ENCODE measurements at regions not wholly inside any gene's neighbourhood (a gene's known extent, or its start where the extent isn't known, plus 50 kb on each side); places are given as distances from the start of the nearest gene placed in this dataset.

GRCh38 chr13:93116809-93117208 is 109.8 kb upstream of the GPC6 start:
- H3K4me3 ChIP-seq (ENCODE audit: low read depth in 1 of 3, low read length in 3 of 3) = no peak overlapping the region
- no peaks in the 10 kb centered on the region for H3K36me3 ChIP-seq (ENCODE audit: control insufficient read depth in 3 of 3, insufficient read depth in 2 of 3, low read depth in 1 of 3, low read length in 3 of 3)
- peaks cover 0 to 8% of the 10 kb centered on the region in 2 donors for H3K9me3 ChIP-seq (ENCODE audit: control insufficient read depth in 2 of 2, insufficient read depth in 1 of 2, low read depth in 1 of 2, low read length in 1 of 2)
- H3K27ac ChIP-seq (ENCODE audit: low read depth in 1 of 3, low read length in 2 of 3) = no peak overlapping the region
- H3K27me3 ChIP-seq (ENCODE audit: control insufficient read depth in 3 of 3, insufficient read depth in 3 of 3, low read length in 3 of 3) = no peaks in the 10 kb centered on the region
- WGBS, 3 donors = 18 to 63% (median 34%) methylated on average over 1 of the region's 1 CpG
- FAIRE-seq (no peak), DNase-seq (peak; percentile 2 to 27)
- H3K4me1 ChIP-seq (ENCODE audit: control insufficient read depth in 3 of 3, insufficient read depth in 2 of 3, low read depth in 1 of 3, low read length in 2 of 3) = no peaks in the 10 kb centered on the region

GRCh38 chr13:93118081-93118615 is 108.5 kb upstream of the GPC6 start:
- 5 to 33% (median 9%) methylated on average over 3 of the region's 3 CpGs for WGBS, 3 donors
- FAIRE-seq = no peak
- no peaks in the 10 kb centered on the region for H3K27me3 ChIP-seq (ENCODE audit: control insufficient read depth in 3 of 3, insufficient read depth in 3 of 3, low read length in 3 of 3)
- H3K27ac ChIP-seq (ENCODE audit: low read depth in 1 of 3, low read length in 2 of 3) = no peak overlapping the region
- H3K9me3 ChIP-seq (ENCODE audit: control insufficient read depth in 2 of 2, insufficient read depth in 1 of 2, low read depth in 1 of 2, low read length in 1 of 2) = peaks cover 0 to 8% of the 10 kb centered on the region in 2 donors
- H3K4me1 ChIP-seq (ENCODE audit: control insufficient read depth in 3 of 3, insufficient read depth in 2 of 3, low read depth in 1 of 3, low read length in 2 of 3) = no peaks in the 10 kb centered on the region
- no peak for DNase-seq
- H3K36me3 ChIP-seq (ENCODE audit: control insufficient read depth in 3 of 3, insufficient read depth in 2 of 3, low read depth in 1 of 3, low read length in 3 of 3) = no peaks in the 10 kb centered on the region
- no peak overlapping the region for H3K4me3 ChIP-seq (ENCODE audit: low read depth in 1 of 3, low read length in 3 of 3)

GRCh38 chr13:93140912-93141311 is 85.7 kb upstream of the GPC6 start:
- Histone ChIP-seq H3K9me3 (ENCODE audit: control insufficient read depth in 2 of 2, insufficient read depth in 1 of 2, low read depth in 1 of 2, low read length in 1 of 2) (no peaks in the 10 kb centered on the region), H3K4me3 (ENCODE audit: low read depth in 1 of 3, low read length in 3 of 3) (no peak overlapping the region), H3K4me1 (ENCODE audit: control insufficient read depth in 3 of 3, insufficient read depth in 2 of 3, low read depth in 1 of 3, low read length in 2 of 3) (peaks cover 0 to 12% (median 0%) of the 10 kb centered on the region in 3 donors), H3K27ac (ENCODE audit: low read depth in 1 of 3, low read length in 2 of 3) (no peak overlapping the region), H3K27me3 (ENCODE audit: control insufficient read depth in 3 of 3, insufficient read depth in 3 of 3, low read length in 3 of 3) (no peaks in the 10 kb centered on the region), H3K36me3 (ENCODE audit: control insufficient read depth in 3 of 3, insufficient read depth in 2 of 3, low read depth in 1 of 3, low read length in 3 of 3) (no peaks in the 10 kb centered on the region)
- DNase-seq (no peak), FAIRE-seq (no peak)
- 90 to 91% (median 91%) methylated on average over 2 of the region's 2 CpGs for WGBS, 3 donors

GRCh38 chr13:93144031-93144430 is 82.6 kb upstream of the GPC6 start:
- 19 to 64% (median 52%) methylated on average over 4 of the region's 4 CpGs for WGBS, 3 donors
- Histone ChIP-seq H3K4me3 (ENCODE audit: low read depth in 1 of 3, low read length in 3 of 3) (no peak overlapping the region), H3K36me3 (ENCODE audit: control insufficient read depth in 3 of 3, insufficient read depth in 2 of 3, low read depth in 1 of 3, low read length in 3 of 3) (no peaks in the 10 kb centered on the region), H3K4me1 (ENCODE audit: control insufficient read depth in 3 of 3, insufficient read depth in 2 of 3, low read depth in 1 of 3, low read length in 2 of 3) (peaks cover 0 to 20% (median 0%) of the 10 kb centered on the region in 3 donors), H3K27ac (ENCODE audit: low read depth in 1 of 3, low read length in 2 of 3) (peak overlapping the region in 1 of 3 donors; percentile 7), H3K9me3 (ENCODE audit: control insufficient read depth in 2 of 2, insufficient read depth in 1 of 2, low read depth in 1 of 2, low read length in 1 of 2) (no peaks in the 10 kb centered on the region), H3K27me3 (ENCODE audit: control insufficient read depth in 3 of 3, insufficient read depth in 3 of 3, low read length in 3 of 3) (no peaks in the 10 kb centered on the region)
- DNase-seq (peak in 1 of 2 donors; percentile 46), FAIRE-seq (no peak)

GRCh38 chr13:93145199-93145598 is 81.4 kb upstream of the GPC6 start:
- no peaks in the 10 kb centered on the region for H3K36me3 ChIP-seq (ENCODE audit: control insufficient read depth in 3 of 3, insufficient read depth in 2 of 3, low read depth in 1 of 3, low read length in 3 of 3)
- no peak overlapping the region for H3K4me3 ChIP-seq (ENCODE audit: low read depth in 1 of 3, low read length in 3 of 3)
- H3K9me3 ChIP-seq (ENCODE audit: control insufficient read depth in 2 of 2, insufficient read depth in 1 of 2, low read depth in 1 of 2, low read length in 1 of 2) = no peaks in the 10 kb centered on the region
- H3K4me1 ChIP-seq (ENCODE audit: control insufficient read depth in 3 of 3, insufficient read depth in 2 of 3, low read depth in 1 of 3, low read length in 2 of 3) = peaks cover 0 to 20% (median 0%) of the 10 kb centered on the region in 3 donors
- no peaks in the 10 kb centered on the region for H3K27me3 ChIP-seq (ENCODE audit: control insufficient read depth in 3 of 3, insufficient read depth in 3 of 3, low read length in 3 of 3)
- FAIRE-seq (no peak), DNase-seq (peak in 1 of 2 donors; percentile 47)
- WGBS, 3 donors = 47 to 71% (median 65%) methylated on average over 2 of the region's 2 CpGs
- H3K27ac ChIP-seq (ENCODE audit: low read depth in 1 of 3, low read length in 2 of 3) = peak overlapping the region in 1 of 3 donors; percentile 81

GRCh38 chr13:93146584-93147297 is 79.9 kb upstream of the GPC6 start:
- Histone ChIP-seq H3K4me3 (ENCODE audit: low read depth in 1 of 3, low read length in 3 of 3) (no peak overlapping the region), H3K36me3 (ENCODE audit: control insufficient read depth in 3 of 3, insufficient read depth in 2 of 3, low read depth in 1 of 3, low read length in 3 of 3) (no peaks in the 10 kb centered on the region), H3K27ac (ENCODE audit: low read depth in 1 of 3, low read length in 2 of 3) (peak overlapping the region in 1 of 3 donors; percentile 81), H3K27me3 (ENCODE audit: control insufficient read depth in 3 of 3, insufficient read depth in 3 of 3, low read length in 3 of 3) (no peaks in the 10 kb centered on the region), H3K4me1 (ENCODE audit: control insufficient read depth in 3 of 3, insufficient read depth in 2 of 3, low read depth in 1 of 3, low read length in 2 of 3) (peaks cover 0 to 20% (median 0%) of the 10 kb centered on the region in 3 donors), H3K9me3 (ENCODE audit: control insufficient read depth in 2 of 2, insufficient read depth in 1 of 2, low read depth in 1 of 2, low read length in 1 of 2) (no peaks in the 10 kb centered on the region)
- WGBS, 3 donors = 21 to 56% (median 40%) methylated on average over 4 of the region's 4 CpGs
- FAIRE-seq (no peak), DNase-seq (peak in 1 of 2 donors; percentile 68)

GRCh38 chr13:93147298-93147645 is 79.3 kb upstream of the GPC6 start:
- H3K9me3 ChIP-seq (ENCODE audit: control insufficient read depth in 2 of 2, insufficient read depth in 1 of 2, low read depth in 1 of 2, low read length in 1 of 2) = no peaks in the 10 kb centered on the region
- no peaks in the 10 kb centered on the region for H3K36me3 ChIP-seq (ENCODE audit: control insufficient read depth in 3 of 3, insufficient read depth in 2 of 3, low read depth in 1 of 3, low read length in 3 of 3)
- DNase-seq (no peak), FAIRE-seq (no peak)
- peaks cover 0 to 20% (median 0%) of the 10 kb centered on the region in 3 donors for H3K4me1 ChIP-seq (ENCODE audit: control insufficient read depth in 3 of 3, insufficient read depth in 2 of 3, low read depth in 1 of 3, low read length in 2 of 3)
- WGBS, 3 donors = 63 to 65% (median 65%) methylated on average over 1 of the region's 1 CpG
- H3K27me3 ChIP-seq (ENCODE audit: control insufficient read depth in 3 of 3, insufficient read depth in 3 of 3, low read length in 3 of 3) = no peaks in the 10 kb centered on the region
- no peak overlapping the region for H3K4me3 ChIP-seq (ENCODE audit: low read depth in 1 of 3, low read length in 3 of 3)
- peak overlapping the region in 1 of 3 donors; percentile 81 for H3K27ac ChIP-seq (ENCODE audit: low read depth in 1 of 3, low read length in 2 of 3)

GRCh38 chr13:93147946-93148345 is 78.7 kb upstream of the GPC6 start:
- FAIRE-seq (no peak), DNase-seq (no peak)
- no peaks in the 10 kb centered on the region for H3K9me3 ChIP-seq (ENCODE audit: control insufficient read depth in 2 of 2, insufficient read depth in 1 of 2, low read depth in 1 of 2, low read length in 1 of 2)
- no peak overlapping the region for H3K4me3 ChIP-seq (ENCODE audit: low read depth in 1 of 3, low read length in 3 of 3)
- peaks cover 0 to 20% (median 0%) of the 10 kb centered on the region in 3 donors for H3K4me1 ChIP-seq (ENCODE audit: control insufficient read depth in 3 of 3, insufficient read depth in 2 of 3, low read depth in 1 of 3, low read length in 2 of 3)
- H3K27me3 ChIP-seq (ENCODE audit: control insufficient read depth in 3 of 3, insufficient read depth in 3 of 3, low read length in 3 of 3) = no peaks in the 10 kb centered on the region
- no peak overlapping the region for H3K27ac ChIP-seq (ENCODE audit: low read depth in 1 of 3, low read length in 2 of 3)
- H3K36me3 ChIP-seq (ENCODE audit: control insufficient read depth in 3 of 3, insufficient read depth in 2 of 3, low read depth in 1 of 3, low read length in 3 of 3) = no peaks in the 10 kb centered on the region
- WGBS, 3 donors = 92 to 95% (median 94%) methylated on average over 5 of the region's 5 CpGs

GRCh38 chr13:93151277-93151676 is 75.3 kb upstream of the GPC6 start:
- peaks cover 0 to 5% (median 0%) of the 10 kb centered on the region in 3 donors for H3K4me1 ChIP-seq (ENCODE audit: control insufficient read depth in 3 of 3, insufficient read depth in 2 of 3, low read depth in 1 of 3, low read length in 2 of 3)
- H3K9me3 ChIP-seq (ENCODE audit: control insufficient read depth in 2 of 2, insufficient read depth in 1 of 2, low read depth in 1 of 2, low read length in 1 of 2) = no peaks in the 10 kb centered on the region
- DNase-seq (no peak), FAIRE-seq (no peak)
- no peak overlapping the region for H3K27ac ChIP-seq (ENCODE audit: low read depth in 1 of 3, low read length in 2 of 3)
- no peaks in the 10 kb centered on the region for H3K36me3 ChIP-seq (ENCODE audit: control insufficient read depth in 3 of 3, insufficient read depth in 2 of 3, low read depth in 1 of 3, low read length in 3 of 3)
- no peak overlapping the region for H3K4me3 ChIP-seq (ENCODE audit: low read depth in 1 of 3, low read length in 3 of 3)
- H3K27me3 ChIP-seq (ENCODE audit: control insufficient read depth in 3 of 3, insufficient read depth in 3 of 3, low read length in 3 of 3) = no peaks in the 10 kb centered on the region

Data from small intestine (tissue), 7 donors.